ENCODE measurements at regions not wholly inside any gene's neighbourhood (a gene's known extent, or its start where the extent isn't known, plus 50 kb on each side); places are given as distances from the start of the nearest gene placed in this dataset.

DNA sequence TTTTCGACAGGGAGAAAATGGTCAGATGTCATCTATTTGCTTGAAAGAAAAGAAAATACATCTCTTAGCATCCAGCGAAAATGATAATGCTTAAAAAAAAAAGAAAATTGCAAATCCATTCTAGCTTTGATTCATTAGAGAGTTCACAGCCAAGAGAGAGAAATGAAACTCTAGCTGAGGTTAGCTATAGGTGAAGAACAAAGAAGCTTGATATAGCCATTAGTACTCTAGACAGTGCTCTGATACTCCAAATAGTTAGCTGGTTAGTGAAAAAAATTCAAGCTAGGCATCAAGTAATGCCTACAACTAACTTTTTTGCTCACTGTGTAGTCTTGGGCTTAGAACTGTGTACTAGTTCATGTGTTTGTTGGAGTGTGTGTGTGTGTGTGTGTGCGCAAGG, 721.6 kb upstream of the SOX9 start:
- DNase-seq (ENCODE audit: low read depth, low spot score), result no peak
- Histone ChIP-seq H3K4me1 (ENCODE audit: control insufficient read depth, insufficient read depth, low read length) (no peaks in the 10 kb centered on the region; the same call in 1 of the 2 replicates), H3K36me3 (ENCODE audit: control insufficient read depth, insufficient read depth, low read length) (no peaks in the 10 kb centered on the region), H3K9me3 (ENCODE audit: control insufficient read depth, insufficient read depth, low read length) (no peaks in the 10 kb centered on the region), H3K27ac (ENCODE audit: low read length) (no peak overlapping the region), H3K27me3 (ENCODE audit: control insufficient read depth, insufficient read depth, low read length) (no peaks in the 10 kb centered on the region), H3K4me3 (ENCODE audit: low read length) (no peak overlapping the region)
- WGBS (ENCODE audit: insufficient coverage, insufficient read length), result no CpG with 5 or more reads among the region's 3 CpGs

DNA sequence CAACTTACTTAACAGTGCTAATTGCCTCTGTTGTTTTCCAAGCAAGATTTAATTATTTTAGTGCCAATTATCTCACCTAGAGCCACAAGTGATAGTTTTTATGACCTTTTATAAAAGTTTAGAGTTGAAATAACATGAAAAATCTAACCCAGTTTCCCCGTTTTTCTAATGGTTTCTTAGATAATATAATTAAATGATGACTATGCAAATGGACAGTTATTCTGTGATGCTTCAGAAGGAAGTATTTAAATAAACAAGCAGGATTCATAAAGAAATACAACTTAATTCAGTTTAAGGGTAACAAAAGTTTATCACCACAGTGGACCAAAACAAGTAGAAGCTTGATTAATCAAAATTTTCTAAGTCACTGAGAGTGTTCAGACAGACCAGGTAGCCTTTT, 721.2 kb upstream of the SOX9 start:
- no peaks in the 10 kb centered on the region for H3K9me3 ChIP-seq (ENCODE audit: control insufficient read depth, insufficient read depth, low read length)
- no CpG with 5 or more reads among the region's 1 CpG for WGBS (ENCODE audit: insufficient coverage, insufficient read length)

GRCh38 chr17:71402007-71402406, 718.8 kb upstream of the SOX9 start:
- H3K9me3 ChIP-seq (ENCODE audit: control insufficient read depth, insufficient read depth, low read length), result no peaks in the 10 kb centered on the region
- DNase-seq (ENCODE audit: low read depth, low spot score), result no peak
- no peaks in the 10 kb centered on the region for H3K36me3 ChIP-seq (ENCODE audit: control insufficient read depth, insufficient read depth, low read length)
- WGBS (ENCODE audit: insufficient coverage, insufficient read length), result no CpG with 5 or more reads among the region's 1 CpG
- H3K27ac ChIP-seq (ENCODE audit: low read length), result no peak overlapping the region
- no peaks in the 10 kb centered on the region; the same call in 1 of the 2 replicates for H3K4me1 ChIP-seq (ENCODE audit: control insufficient read depth, insufficient read depth, low read length)
- no peaks in the 10 kb centered on the region for H3K27me3 ChIP-seq (ENCODE audit: control insufficient read depth, insufficient read depth, low read length)
- no peak overlapping the region for H3K4me3 ChIP-seq (ENCODE audit: low read length)

More for the DNA sequence above, 721.2 kb upstream of the SOX9 start:
- Histone ChIP-seq H3K4me3 (ENCODE audit: low read length) (no peak overlapping the region), H3K36me3 (ENCODE audit: control insufficient read depth, insufficient read depth, low read length) (no peaks in the 10 kb centered on the region), H3K27me3 (ENCODE audit: control insufficient read depth, insufficient read depth, low read length) (no peaks in the 10 kb centered on the region), H3K4me1 (ENCODE audit: control insufficient read depth, insufficient read depth, low read length) (no peaks in the 10 kb centered on the region; the same call in 1 of the 2 replicates), H3K27ac (ENCODE audit: low read length) (no peak overlapping the region)
- no peak for DNase-seq (ENCODE audit: low read depth, low spot score)

- Histone ChIP-seq H3K4me3 (ENCODE audit: low read length) (no peak overlapping the region), H3K4me1 (ENCODE audit: control insufficient read depth, insufficient read depth, low read length) (no peaks in the 10 kb centered on the region; the same call in 1 of the 2 replicates), H3K9me3 (ENCODE audit: control insufficient read depth, insufficient read depth, low read length) (no peaks in the 10 kb centered on the region), H3K27me3 (ENCODE audit: control insufficient read depth, insufficient read depth, low read length) (no peaks in the 10 kb centered on the region), H3K36me3 (ENCODE audit: control insufficient read depth, insufficient read depth, low read length) (no peaks in the 10 kb centered on the region), H3K27ac (ENCODE audit: low read length) (no peak overlapping the region)
- WGBS (ENCODE audit: insufficient coverage, insufficient read length), result no CpG with 5 or more reads among the region's 3 CpGs
- DNase-seq (ENCODE audit: low read depth, low spot score), result no peak
Observed at GRCh38 chr17:71402661-71403141, 718.1 kb upstream of the SOX9 start.

- no peak for DNase-seq (ENCODE audit: low read depth, low spot score)
- WGBS (ENCODE audit: insufficient coverage, insufficient read length), result no CpG with 5 or more reads among the region's 3 CpGs
- H3K4me3 ChIP-seq (ENCODE audit: low read length), result no peak overlapping the region
- no peaks in the 10 kb centered on the region; the same call in 1 of the 2 replicates for H3K4me1 ChIP-seq (ENCODE audit: control insufficient read depth, insufficient read depth, low read length)
- no peaks in the 10 kb centered on the region for H3K9me3 ChIP-seq (ENCODE audit: control insufficient read depth, insufficient read depth, low read length)
- H3K36me3 ChIP-seq (ENCODE audit: control insufficient read depth, insufficient read depth, low read length), result no peaks in the 10 kb centered on the region
- no peaks in the 10 kb centered on the region for H3K27me3 ChIP-seq (ENCODE audit: control insufficient read depth, insufficient read depth, low read length)
- H3K27ac ChIP-seq (ENCODE audit: low read length), result no peak overlapping the region
Observed at GRCh38 chr17:71405101-71405500, 715.7 kb upstream of the SOX9 start.

DNA sequence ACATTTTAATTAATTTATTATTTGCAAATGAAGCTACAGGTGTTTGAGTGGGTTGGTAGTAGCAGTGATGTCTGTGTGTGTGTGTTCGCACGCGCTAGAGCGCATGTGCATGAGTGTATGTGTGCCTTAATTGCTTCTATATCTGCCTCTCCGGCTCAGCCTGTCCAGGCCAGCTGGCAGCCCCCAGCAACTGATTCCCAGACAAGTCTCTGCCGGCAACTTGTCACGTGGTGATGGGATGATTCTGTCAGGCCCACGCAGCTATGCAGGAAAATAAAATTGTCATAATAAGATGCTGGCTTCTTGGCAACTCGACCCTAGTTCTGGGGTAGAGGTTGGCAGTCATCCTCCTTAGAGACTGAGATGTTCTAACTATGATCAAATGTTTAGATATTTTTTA, 712.8 kb upstream of the SOX9 start:
- Histone ChIP-seq H3K4me1 (ENCODE audit: control insufficient read depth, insufficient read depth, low read length) (no peaks in the 10 kb centered on the region), H3K9me3 (ENCODE audit: control insufficient read depth, insufficient read depth, low read length) (no peaks in the 10 kb centered on the region), H3K27me3 (ENCODE audit: control insufficient read depth, insufficient read depth, low read length) (no peaks in the 10 kb centered on the region), H3K4me3 (ENCODE audit: low read length) (no peak overlapping the region), H3K36me3 (ENCODE audit: control insufficient read depth, insufficient read depth, low read length) (no peaks in the 10 kb centered on the region), H3K27ac (ENCODE audit: low read length) (no peak overlapping the region)
- DNase-seq (ENCODE audit: low read depth, low spot score), result no peak
- WGBS (ENCODE audit: insufficient coverage, insufficient read length), result no CpG with 5 or more reads among the region's 9 CpGs

DNA sequence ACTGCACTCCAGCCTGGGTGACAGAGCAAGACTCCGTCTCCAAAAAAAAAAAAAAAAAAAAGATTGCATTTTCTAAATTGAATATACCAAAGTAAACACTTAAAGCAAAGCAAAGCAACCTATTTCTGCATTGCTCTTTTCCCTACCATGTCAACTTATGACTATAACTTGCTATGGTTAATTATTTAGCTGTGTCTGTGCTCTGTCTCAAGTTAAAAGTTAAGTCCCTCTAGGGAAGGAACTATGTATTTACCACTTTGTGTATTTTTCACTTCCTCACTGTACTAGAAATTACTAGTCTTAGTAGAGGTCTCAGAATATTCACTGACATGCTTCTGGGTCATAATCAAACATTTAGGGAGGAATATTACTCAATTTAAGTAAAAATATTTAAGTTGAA, 711.7 kb upstream of the SOX9 start:
- no CpG with 5 or more reads among the region's 1 CpG for WGBS (ENCODE audit: insufficient coverage, insufficient read length)
- H3K27ac ChIP-seq (ENCODE audit: low read length), result no peak overlapping the region
- no peaks in the 10 kb centered on the region for H3K27me3 ChIP-seq (ENCODE audit: control insufficient read depth, insufficient read depth, low read length)
- DNase-seq (ENCODE audit: low read depth, low spot score), result no peak
- no peak overlapping the region for H3K4me3 ChIP-seq (ENCODE audit: low read length)
- no peaks in the 10 kb centered on the region for H3K9me3 ChIP-seq (ENCODE audit: control insufficient read depth, insufficient read depth, low read length)
- H3K4me1 ChIP-seq (ENCODE audit: control insufficient read depth, insufficient read depth, low read length), result no peaks in the 10 kb centered on the region
- no peaks in the 10 kb centered on the region for H3K36me3 ChIP-seq (ENCODE audit: control insufficient read depth, insufficient read depth, low read length)

DNA sequence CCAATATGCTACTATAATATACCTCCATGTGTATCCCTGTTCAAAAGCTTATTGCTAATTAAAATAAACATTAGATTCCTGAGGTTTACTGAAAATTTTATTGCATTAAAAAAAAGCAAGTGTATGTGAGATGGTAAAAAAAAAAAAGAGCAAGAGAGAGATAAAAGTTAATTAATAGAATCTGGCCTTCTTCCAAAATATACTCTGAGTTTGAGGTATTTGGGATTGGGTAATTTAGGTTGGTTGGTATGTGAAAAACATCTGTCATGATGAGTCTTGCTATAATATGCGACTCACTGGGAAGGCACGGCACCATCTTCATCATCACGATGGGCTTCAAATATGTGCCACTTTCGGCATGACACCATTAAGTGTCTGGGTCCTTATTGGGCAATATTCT, 711.1 kb upstream of the SOX9 start:
- DNase-seq (ENCODE audit: low read depth, low spot score), result no peak
- no CpG with 5 or more reads among the region's 4 CpGs for WGBS (ENCODE audit: insufficient coverage, insufficient read length)
- Histone ChIP-seq H3K36me3 (ENCODE audit: control insufficient read depth, insufficient read depth, low read length) (no peaks in the 10 kb centered on the region), H3K4me1 (ENCODE audit: control insufficient read depth, insufficient read depth, low read length) (no peaks in the 10 kb centered on the region), H3K9me3 (ENCODE audit: control insufficient read depth, insufficient read depth, low read length) (no peaks in the 10 kb centered on the region), H3K4me3 (ENCODE audit: low read length) (no peak overlapping the region), H3K27ac (ENCODE audit: low read length) (no peak overlapping the region), H3K27me3 (ENCODE audit: control insufficient read depth, insufficient read depth, low read length) (no peaks in the 10 kb centered on the region)

DNA sequence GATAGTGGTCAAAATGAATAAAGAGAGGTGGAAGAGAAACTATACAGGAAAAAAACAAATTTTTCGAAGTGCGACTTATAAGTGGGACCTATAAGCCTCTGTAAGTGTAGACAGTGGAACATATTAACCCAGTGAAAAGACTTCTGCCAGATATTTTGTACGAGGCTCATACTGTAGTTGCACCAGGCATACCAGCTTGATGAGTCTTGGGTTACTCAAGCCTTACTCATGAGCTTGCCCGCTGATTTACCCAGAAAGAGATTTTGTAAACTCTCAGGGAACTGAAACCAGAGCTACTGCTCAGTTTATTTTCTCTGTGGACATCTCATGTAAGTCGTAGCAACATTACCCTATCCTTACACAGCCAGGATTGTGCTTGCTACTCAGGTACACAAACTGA, 708.0 kb upstream of the SOX9 start:
- H3K9me3 ChIP-seq (ENCODE audit: control insufficient read depth, insufficient read depth, low read length), result no peaks in the 10 kb centered on the region
- DNase-seq (ENCODE audit: low read depth, low spot score), result no peak
- no peaks in the 10 kb centered on the region for H3K27me3 ChIP-seq (ENCODE audit: control insufficient read depth, insufficient read depth, low read length)
- no peak overlapping the region for H3K27ac ChIP-seq (ENCODE audit: low read length)
- H3K36me3 ChIP-seq (ENCODE audit: control insufficient read depth, insufficient read depth, low read length), result no peaks in the 10 kb centered on the region
- no CpG with 5 or more reads among the region's 5 CpGs for WGBS (ENCODE audit: insufficient coverage, insufficient read length)
- no peaks in the 10 kb centered on the region for H3K4me1 ChIP-seq (ENCODE audit: control insufficient read depth, insufficient read depth, low read length)
- no peak overlapping the region for H3K4me3 ChIP-seq (ENCODE audit: low read length)

- no CpG with 5 or more reads among the region's 2 CpGs for WGBS (ENCODE audit: insufficient coverage, insufficient read length)
- H3K4me1 ChIP-seq (ENCODE audit: control insufficient read depth, insufficient read depth, low read length), result no peaks in the 10 kb centered on the region
- H3K9me3 ChIP-seq (ENCODE audit: control insufficient read depth, insufficient read depth, low read length), result no peaks in the 10 kb centered on the region
- H3K36me3 ChIP-seq (ENCODE audit: control insufficient read depth, insufficient read depth, low read length), result no peaks in the 10 kb centered on the region
- no peak overlapping the region for H3K4me3 ChIP-seq (ENCODE audit: low read length)
- no peaks in the 10 kb centered on the region for H3K27me3 ChIP-seq (ENCODE audit: control insufficient read depth, insufficient read depth, low read length)
- no peak for DNase-seq (ENCODE audit: low read depth, low spot score)
- no peak overlapping the region for H3K27ac ChIP-seq (ENCODE audit: low read length)
Observed at GRCh38 chr17:71413935-71414334, 706.9 kb upstream of the SOX9 start.

GRCh38 chr17:71417142-71417541, 703.7 kb upstream of the SOX9 start:
- H3K27me3 ChIP-seq (ENCODE audit: control insufficient read depth, insufficient read depth, low read length), result no peaks in the 10 kb centered on the region
- H3K27ac ChIP-seq (ENCODE audit: low read length), result no peak overlapping the region
- H3K9me3 ChIP-seq (ENCODE audit: control insufficient read depth, insufficient read depth, low read length), result no peaks in the 10 kb centered on the region
- H3K36me3 ChIP-seq (ENCODE audit: control insufficient read depth, insufficient read depth, low read length), result no peaks in the 10 kb centered on the region
- no peak for DNase-seq (ENCODE audit: low read depth, low spot score)
- no CpG with 5 or more reads among the region's 1 CpG for whole genome bisulfite sequencing (ENCODE audit: insufficient coverage, insufficient read length)
- no peaks in the 10 kb centered on the region for H3K4me1 ChIP-seq (ENCODE audit: control insufficient read depth, insufficient read depth, low read length)
- no peak overlapping the region for H3K4me3 ChIP-seq (ENCODE audit: low read length)

All from iPS DF 6.9 (cell line).